ENCODE measurements at regions not wholly inside any gene's neighbourhood (a gene's known extent, or its start where the extent isn't known, plus 50 kb on each side); places are given as distances from the start of the nearest gene placed in this dataset.

GRCh38 chr5:143749581-143750205 is 62.3 kb upstream of the HMHB1 start:
- ChIA-PET POLR2A (no interaction called here), CTCF (ENCODE audit: low intra/inter-chr PET ratio) (no interaction called here)
- Histone ChIP-seq H3K36me3 (ENCODE audit: control insufficient read depth, insufficient read depth, low read length) (no peaks in the 10 kb centered on the region), H3K4me1 (replicated peaks in 1 of 2; ENCODE audit: control insufficient read depth in 2 of 2, insufficient read depth in 2 of 2, low read length in 2 of 2) (no peaks in the 10 kb centered on the region), H3K9ac (ENCODE audit: insufficient read depth in 1 of 2, low read depth in 2 of 2, low read length in 2 of 2) (no peak overlapping the region), H3K27me3 (ENCODE audit: control insufficient read depth in 2 of 2, insufficient read depth in 2 of 2, low read length in 2 of 2) (peaks cover 0 to 8% of the 10 kb centered on the region in 2 experiments; a peak in 2 of 5 replicates), H3K4me2 (ENCODE audit: insufficient read depth, low read length) (no peak overlapping the region), H3K4me3 (no peak overlapping the region), H4K20me1 (replicated peaks; ENCODE audit: control insufficient read depth, insufficient read depth, low read length) (no peaks in the 10 kb centered on the region), H3K9me1 (ENCODE audit: control insufficient read depth, insufficient read depth, low read length) (no peaks in the 10 kb centered on the region), H2AFZ (ENCODE audit: low read depth, low read length) (no peak overlapping the region), H3K9me3 (replicated peaks; ENCODE audit: control insufficient read depth, insufficient read depth, low read depth, low read length) (no peaks in the 10 kb centered on the region), H3K27ac (ENCODE audit: extremely low read depth, low read depth, low read length) (no peak overlapping the region), H3K79me2 (ENCODE audit: control insufficient read depth, insufficient read depth, low read length) (no peaks in the 10 kb centered on the region)
- intact Hi-C loops (cut with micrococcal nuclease) (no loop called here), in situ Hi-C loops (cut with MboI) (no loop called here)
- no peak for TF ChIP-seq ZFP91 (CRISPR knock-in tag; IDR thresholded peaks at IDR 0.05)
- ATAC-seq (no peak), DNase-seq (ENCODE audit: extremely low read depth in 1 of 4, low spot score in 3 of 4) (no peak), FAIRE-seq (no peak)
- BruUV-seq (replicated peaks), result no TSS peak

GRCh38 chr5:143748516-143748915 is 63.4 kb upstream of the HMHB1 start:
- CTCF ChIA-PET (ENCODE audit: low intra/inter-chr PET ratio), result no interaction called here
- in situ Hi-C loops (cut with MboI), result no loop called here
- TF ChIP-seq ZNF324 (CRISPR knock-in tag; IDR thresholded peaks at IDR 0.05) (no peak), FUS (optimal IDR thresholded peaks at IDR 0.05; ENCODE audit: low read depth, low read length) (no peak), THRAP3 (IDR thresholded peaks at IDR 0.05; ENCODE audit: borderline replicate concordance) (no peak), CBFA2T2 (conservative IDR thresholded peaks at IDR 0.05) (no peak), ZNF644 (tag; IDR thresholded peaks at IDR 0.05; ENCODE audit: low read depth) (no peak), MBD2 (IDR thresholded peaks at IDR 0.05; ENCODE audit: borderline replicate concordance, low read depth) (no peak), ZNF609 (CRISPR knock-in tag; IDR thresholded peaks at IDR 0.05; ENCODE audit: borderline replicate concordance) (no peak), L3MBTL2 (IDR thresholded peaks at IDR 0.05) (no peak), RAD21 (CRISPR knock-in tag; conservative IDR thresholded peaks at IDR 0.05 in 1 of 2, IDR thresholded peaks at IDR 0.05 in 1 of 2) (no peak)

More at GRCh38 chr5:143748516-143748915, 63.4 kb upstream of the HMHB1 start:
- no peaks in the 10 kb centered on the region for H3K9me3 ChIP-seq (replicated peaks; ENCODE audit: control insufficient read depth, insufficient read depth, low read depth, low read length)
- intact Hi-C loops (cut with micrococcal nuclease), result no loop called here
- POLR2A ChIA-PET, result interaction anchor here (0.7 kb wide), 1 partner anchor 19 kb away, joined by 3 read pairs; no protein-coding TSS in a partner anchor
- H2AFZ ChIP-seq (ENCODE audit: low read depth, low read length), result no peak overlapping the region
- no peak overlapping the region for H3K4me3 ChIP-seq
- no TSS peak for BruUV-seq (replicated peaks)
- no peak for FAIRE-seq
- H3K79me2 ChIP-seq (ENCODE audit: control insufficient read depth, insufficient read depth, low read length), result no peaks in the 10 kb centered on the region
- no peaks in the 10 kb centered on the region for H4K20me1 ChIP-seq (replicated peaks; ENCODE audit: control insufficient read depth, insufficient read depth, low read length)
- WGBS (ENCODE audit: insufficient coverage, low coverage, missing lambda C conversion rate), result 0% methylated on average over 1 of the region's 1 CpG
- H3K4me1 ChIP-seq (replicated peaks in 1 of 2; ENCODE audit: control insufficient read depth in 2 of 2, insufficient read depth in 2 of 2, low read length in 2 of 2), result no peaks in the 10 kb centered on the region
- no peak overlapping the region for H3K4me2 ChIP-seq (ENCODE audit: insufficient read depth, low read length)
- no peak for DNase-seq (ENCODE audit: extremely low read depth in 1 of 4, low spot score in 3 of 4)
- H3K27me3 ChIP-seq (ENCODE audit: control insufficient read depth in 2 of 2, insufficient read depth in 2 of 2, low read length in 2 of 2), result peaks cover 0 to 8% of the 10 kb centered on the region in 2 experiments; a peak in 1 of 5 replicates
- H3K27ac ChIP-seq (ENCODE audit: extremely low read depth, low read depth, low read length), result no peak overlapping the region
- H3K36me3 ChIP-seq (ENCODE audit: control insufficient read depth, insufficient read depth, low read length), result no peaks in the 10 kb centered on the region
- H3K9ac ChIP-seq (ENCODE audit: insufficient read depth in 1 of 2, low read depth in 2 of 2, low read length in 2 of 2), result no peak overlapping the region
- no peaks in the 10 kb centered on the region for H3K9me1 ChIP-seq (ENCODE audit: control insufficient read depth, insufficient read depth, low read length)
- no peak for ATAC-seq

All from K562 (cell line).